ENCODE measurements at regions not wholly inside any gene's neighbourhood (a gene's known extent, or its start where the extent isn't known, plus 50 kb on each side); places are given as distances from the start of the nearest gene placed in this dataset.

DNA sequence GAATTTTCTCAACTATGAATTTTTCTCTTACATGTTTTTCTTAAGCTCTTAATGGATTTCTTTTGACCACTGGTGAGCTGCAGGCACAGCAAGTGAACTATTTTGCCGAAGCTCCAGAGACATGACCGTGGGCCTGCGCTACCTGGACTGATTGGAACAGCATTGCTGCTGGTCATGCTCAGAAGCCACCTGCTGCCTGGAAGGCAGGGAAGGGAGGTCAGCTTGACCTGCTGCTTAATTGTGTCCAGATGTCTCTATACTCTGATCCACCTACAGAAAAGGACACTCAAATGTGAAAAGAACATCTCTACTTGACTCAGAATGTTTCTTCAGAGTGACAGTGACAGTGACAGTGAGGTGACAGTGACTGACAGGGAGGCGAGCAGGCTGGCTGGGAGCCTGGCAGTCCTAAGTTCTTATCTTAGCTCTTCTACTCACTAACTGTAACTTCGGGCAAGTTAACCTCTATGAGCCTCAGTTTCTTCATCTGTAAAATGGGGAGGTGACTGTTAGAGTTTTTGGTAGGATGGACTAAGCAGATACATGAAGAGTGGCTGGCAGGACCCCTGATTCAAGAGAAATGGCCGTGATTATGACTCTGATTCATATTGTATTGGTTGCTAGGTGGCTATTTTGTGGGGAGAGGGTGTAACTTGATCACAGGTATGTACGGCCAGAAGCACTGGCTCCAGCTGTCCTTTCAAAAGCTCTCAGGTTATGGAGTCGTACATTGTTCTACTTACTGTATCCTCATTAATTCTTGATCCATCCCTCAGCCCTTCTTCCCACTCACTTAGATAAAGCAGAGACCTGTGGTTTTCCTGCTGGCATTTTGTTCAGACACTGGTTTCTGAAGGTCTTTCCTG, 54.8 kb upstream of the DLG1 start:
- H3K4me3 ChIP-seq (ENCODE audit: low read depth, low read length): no peak overlapping the region

DNA sequence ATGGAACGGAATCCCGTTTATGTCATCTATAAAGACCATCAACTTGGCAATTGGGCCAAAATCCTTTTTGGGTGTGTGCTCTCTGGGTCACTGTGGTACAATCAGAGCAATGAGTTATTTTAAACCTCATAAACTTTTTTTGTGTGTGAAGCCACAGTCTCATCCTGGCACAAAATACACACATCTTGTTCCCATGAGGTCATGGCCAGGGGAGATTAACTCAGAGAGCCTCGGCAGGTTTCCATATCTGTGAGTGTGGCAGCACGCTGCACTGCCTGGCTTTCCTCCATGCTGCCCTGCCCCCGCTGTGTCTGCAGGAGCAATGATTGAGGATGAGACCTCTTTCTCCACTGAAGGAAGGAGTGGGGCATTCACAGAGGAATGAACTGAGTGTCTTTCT, 54.0 kb upstream of the DLG1 start:
- H3K4me3 ChIP-seq (ENCODE audit: low read depth, low read length): no peak overlapping the region

DNA sequence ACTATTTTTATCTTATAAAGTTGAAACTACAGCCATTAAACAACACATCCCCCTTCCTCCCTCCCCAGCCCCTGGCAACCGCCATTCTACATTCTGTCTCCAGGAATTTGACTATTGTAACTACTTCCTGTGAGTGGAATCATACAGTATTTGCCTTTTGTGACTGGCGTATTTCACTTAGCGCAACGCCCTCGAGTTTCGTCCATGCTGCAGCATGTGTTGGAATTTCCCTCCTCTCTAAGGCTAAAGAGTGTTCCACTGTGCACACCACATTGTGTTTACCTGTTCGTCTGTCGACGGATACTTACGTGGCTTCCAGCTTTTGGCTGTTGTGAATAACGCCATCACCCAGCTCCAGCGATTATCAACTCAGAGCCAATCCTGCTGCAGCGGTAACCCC, 52.0 kb upstream of the DLG1 start:
- H3K4me3 ChIP-seq (ENCODE audit: low read depth, low read length): no peak overlapping the region

DNA sequence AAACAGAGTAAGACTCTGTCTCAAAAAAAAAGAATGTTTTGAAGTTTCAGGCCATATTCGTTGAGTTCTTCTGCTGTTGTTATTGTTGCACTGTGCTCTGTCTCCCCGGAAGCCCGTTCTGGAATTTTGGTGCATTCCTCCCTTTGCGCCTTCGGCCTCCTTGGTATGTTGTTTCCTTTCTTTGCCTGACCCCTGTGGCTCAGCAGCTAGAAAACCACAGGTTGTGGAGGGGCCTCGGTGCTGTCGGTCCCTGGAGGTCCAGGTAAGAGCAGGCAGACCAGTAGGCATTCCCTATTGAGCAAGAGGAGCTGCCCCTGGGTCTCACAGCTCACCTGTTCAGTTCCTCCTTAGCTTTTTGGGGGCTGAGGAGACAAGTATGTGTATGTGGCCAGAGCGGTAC, 51.0 kb upstream of the DLG1 start:
- no peak overlapping the region for H3K4me3 ChIP-seq (ENCODE audit: low read depth, low read length)

All from iPS-11a (cell line).